SU-DHL-6 (cell line): ENCODE measurements at regions not wholly inside any gene's neighbourhood (a gene's known extent, or its start where the extent isn't known, plus 50 kb on each side); places are given as distances from the start of the nearest gene placed in this dataset.
"Not testable (repeated sequence)": the region's sequence is repeated elsewhere in the genome, so short reads cannot be mapped to it uniquely, and the experiment has no call there.

ENCODE experiments used
- EZH2phosphoT487 ChIP-seq: fragments of 200-600 bp; sonication (generic), shearing (Covaris generic); conservative IDR thresholded peaks from 2 replicates; pipeline ENCODE4 v1.6.1; 2018; ENCODE audit warnings: mild to moderate bottlenecking, antibody characterized with exemption, low read length, moderate library complexity, mixed read lengths
- TF ChIP-seq, protein P1 (sequence below): fragments of 200-600 bp; sonication (generic); IDR thresholded peaks from one replicate; pipeline ENCODE4 v1.5.1; 2017; ENCODE audit warnings: antibody characterized with exemption, mild to moderate bottlenecking, low read length, moderate library complexity; ENCODE audit not compliant: insufficient read depth, poor library complexity, severe bottlenecking

DNA sequence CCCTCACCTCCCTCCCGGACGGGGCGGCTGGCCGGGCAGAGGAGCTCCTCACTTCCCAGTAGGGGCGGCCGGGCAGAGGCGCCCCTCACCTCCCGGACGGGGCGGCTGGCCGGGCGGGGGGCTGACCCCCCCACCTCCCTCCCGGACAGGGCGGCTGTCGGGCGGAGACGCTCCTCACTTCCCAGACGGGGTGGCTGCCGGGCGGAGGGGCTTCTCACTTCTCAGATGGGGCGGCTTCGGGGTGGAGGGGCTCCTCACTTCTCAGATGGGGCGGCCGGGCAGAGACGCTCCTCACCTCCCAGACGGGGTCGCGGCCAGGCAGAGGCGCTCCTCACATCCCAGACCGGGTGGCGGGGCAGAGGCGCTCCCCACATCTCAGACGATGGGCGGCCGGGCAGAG is 106.3 kb upstream of the TSC22D1 start:
- TF ChIP-seq, protein P1, sequence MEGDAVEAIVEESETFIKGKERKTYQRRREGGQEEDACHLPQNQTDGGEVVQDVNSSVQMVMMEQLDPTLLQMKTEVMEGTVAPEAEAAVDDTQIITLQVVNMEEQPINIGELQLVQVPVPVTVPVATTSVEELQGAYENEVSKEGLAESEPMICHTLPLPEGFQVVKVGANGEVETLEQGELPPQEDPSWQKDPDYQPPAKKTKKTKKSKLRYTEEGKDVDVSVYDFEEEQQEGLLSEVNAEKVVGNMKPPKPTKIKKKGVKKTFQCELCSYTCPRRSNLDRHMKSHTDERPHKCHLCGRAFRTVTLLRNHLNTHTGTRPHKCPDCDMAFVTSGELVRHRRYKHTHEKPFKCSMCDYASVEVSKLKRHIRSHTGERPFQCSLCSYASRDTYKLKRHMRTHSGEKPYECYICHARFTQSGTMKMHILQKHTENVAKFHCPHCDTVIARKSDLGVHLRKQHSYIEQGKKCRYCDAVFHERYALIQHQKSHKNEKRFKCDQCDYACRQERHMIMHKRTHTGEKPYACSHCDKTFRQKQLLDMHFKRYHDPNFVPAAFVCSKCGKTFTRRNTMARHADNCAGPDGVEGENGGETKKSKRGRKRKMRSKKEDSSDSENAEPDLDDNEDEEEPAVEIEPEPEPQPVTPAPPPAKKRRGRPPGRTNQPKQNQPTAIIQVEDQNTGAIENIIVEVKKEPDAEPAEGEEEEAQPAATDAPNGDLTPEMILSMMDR, result not testable (repeated sequence)
- not testable (repeated sequence) for TF ChIP-seq EZH2phosphoT487
